HEK293 (cell line): ENCODE measurements at regions not wholly inside any gene's neighbourhood (a gene's known extent, or its start where the extent isn't known, plus 50 kb on each side); places are given as distances from the start of the nearest gene placed in this dataset.
A peak's percentile ranks its signal among the peaks of the same experiment; 100 is the strongest.

Source experiments
- CTCF ChIA-PET: fragments of 350-600 bp; formaldehyde crosslinking; extraction: SDS; loops from one replicate; lab custom pipeline; 2021; ENCODE audit warnings: antibody characterized with exemption; lab: Yijun Ruan, JAX
- POLR2A ChIA-PET: fragments of 300-600 bp; formaldehyde crosslinking; extraction: SDS; loops from one replicate; lab custom pipeline; 2020; ENCODE audit warnings: antibody characterized with exemption, inconsistent platforms; lab: Yijun Ruan, JAX
- H3K27ac ChIP-seq: fragments of 200-500 bp; sonication (Bioruptor generic); 2 replicates; pipeline ENCODE4 v1.5.1; 2014; ENCODE audit warnings: low read depth, low read length, control low read depth, inconsistent platforms; ENCODE audit errors: extremely low read depth
- H3K36me3 ChIP-seq, 2 experiments: fragments of 200-500 bp in 1 of 2; sonication (Bioruptor generic) in 1 of 2; 1 replicate in 1 of 2; 2 replicates in 1 of 2; pipeline ENCODE4 v1.5.1; 2014 to 2017; ENCODE audit warnings: inconsistent platforms in 2 of 2, low read length in 2 of 2; ENCODE audit not compliant: control insufficient read depth in 2 of 2, insufficient read depth in 1 of 2
- H3K4me1 ChIP-seq: fragments of 200-500 bp; sonication (Bioruptor generic); 2 replicates; pipeline ENCODE4 v1.5.1; 2014; ENCODE audit warnings: mild to moderate bottlenecking, low read length, inconsistent platforms; ENCODE audit not compliant: control insufficient read depth, insufficient read depth
- H3K4me3 ChIP-seq: 2 replicates; pipeline ENCODE4 v1.5.1; 2011; ENCODE audit warnings: low read depth, mild to moderate bottlenecking, control low read depth, low read length, moderate library complexity
- H3K9me3 ChIP-seq: fragments of 200-500 bp; sonication (Bioruptor generic); 2 replicates; pipeline ENCODE4 v1.5.1; 2014; ENCODE audit warnings: low read depth, low read length, inconsistent platforms; ENCODE audit not compliant: control insufficient read depth, insufficient read depth
- GLI2 ChIP-seq: fragments of 450-650 bp; formaldehyde crosslinking; IDR thresholded peaks from 2 replicates; pipeline ENCODE4; 2017; ENCODE audit warnings: missing biosample characterization, missing genetic modification characterization, low read depth, borderline replicate concordance
- MYNN ChIP-seq: fragments of 450-650 bp; formaldehyde crosslinking; IDR thresholded peaks from 2 replicates; pipeline ENCODE4 v1.5.1; 2016; ENCODE audit warnings: missing biosample characterization, missing genetic modification characterization, borderline replicate concordance
- SCRT1 ChIP-seq: fragments of 450-650 bp; formaldehyde crosslinking; IDR thresholded peaks from 2 replicates; pipeline ENCODE4 v1.5.1; 2016; ENCODE audit warnings: missing biosample characterization, missing genetic modification characterization, borderline replicate concordance
- WT1 ChIP-seq: fragments of 450-650 bp; formaldehyde crosslinking; IDR thresholded peaks from 2 replicates; pipeline ENCODE4 v1.5.1; 2016; ENCODE audit warnings: missing biosample characterization, missing genetic modification characterization
- ZBTB21 ChIP-seq: fragments of 450-650 bp; formaldehyde crosslinking; IDR thresholded peaks from 2 replicates; pipeline ENCODE4 v1.5.1; 2017; ENCODE audit warnings: missing biosample characterization, missing genetic modification characterization
- ZIC2 ChIP-seq: fragments of 450-650 bp; formaldehyde crosslinking; IDR thresholded peaks from 2 replicates; pipeline ENCODE4 v1.5.1; 2016; ENCODE audit warnings: missing biosample characterization, missing genetic modification characterization
- ZNF10 ChIP-seq: fragments of 450-650 bp; formaldehyde crosslinking; IDR thresholded peaks from 2 replicates; pipeline ENCODE4 v1.5.1; 2017; ENCODE audit warnings: missing biosample characterization, missing genetic modification characterization
- ZNF138 ChIP-seq: fragments of 450-650 bp; formaldehyde crosslinking; IDR thresholded peaks from 2 replicates; pipeline ENCODE4 v1.5.1; 2016; ENCODE audit warnings: missing biosample characterization, missing genetic modification characterization, borderline replicate concordance
- ZNF184 ChIP-seq: fragments of 450-650 bp; IDR thresholded peaks from 2 replicates; pipeline ENCODE4 v1.5.1; 2018; ENCODE audit warnings: missing biosample characterization, mild to moderate bottlenecking, missing genetic modification characterization
- ZNF398 ChIP-seq: fragments of 450-650 bp; formaldehyde crosslinking; IDR thresholded peaks from 2 replicates; pipeline ENCODE4 v1.5.1; 2017; ENCODE audit warnings: missing biosample characterization, missing genetic modification characterization
- ZNF629 ChIP-seq: fragments of 450-650 bp; formaldehyde crosslinking; IDR thresholded peaks from 2 replicates; pipeline ENCODE4 v1.5.1; 2017; ENCODE audit warnings: missing biosample characterization, missing genetic modification characterization
- ZNF654 ChIP-seq: fragments of 450-650 bp; formaldehyde crosslinking; IDR thresholded peaks from 2 replicates; pipeline ENCODE4 v1.5.1; 2016; ENCODE audit warnings: low read depth, missing biosample characterization, missing genetic modification characterization
- ZNF777 ChIP-seq: fragments of 450-650 bp; formaldehyde crosslinking; IDR thresholded peaks from 2 replicates; pipeline ENCODE4 v1.5.1; 2017; ENCODE audit warnings: missing biosample characterization, missing genetic modification characterization, borderline replicate concordance
- TF ChIP-seq, protein P1 (sequence below): fragments of 450-650 bp; formaldehyde crosslinking; IDR thresholded peaks from 2 replicates; pipeline ENCODE4 v1.5.1; 2016; ENCODE audit warnings: missing biosample characterization, missing genetic modification characterization
- TF ChIP-seq, protein P2 (sequence below): fragments of 450-650 bp; formaldehyde crosslinking; IDR thresholded peaks from 2 replicates; pipeline ENCODE4 v1.5.1; 2016; ENCODE audit warnings: missing biosample characterization, missing genetic modification characterization, low read depth
- TF ChIP-seq, protein P3 (sequence below): fragments of 450-650 bp; formaldehyde crosslinking; IDR thresholded peaks from 2 replicates; pipeline ENCODE4 v1.5.1; 2017; ENCODE audit warnings: missing biosample characterization, missing genetic modification characterization
- TF ChIP-seq, protein P4 (sequence below): fragments of 450-650 bp; formaldehyde crosslinking; conservative IDR thresholded peaks from 2 replicates; pipeline ENCODE4 v1.5.1; 2016; ENCODE audit warnings: low read depth, missing biosample characterization, missing genetic modification characterization

DNA sequence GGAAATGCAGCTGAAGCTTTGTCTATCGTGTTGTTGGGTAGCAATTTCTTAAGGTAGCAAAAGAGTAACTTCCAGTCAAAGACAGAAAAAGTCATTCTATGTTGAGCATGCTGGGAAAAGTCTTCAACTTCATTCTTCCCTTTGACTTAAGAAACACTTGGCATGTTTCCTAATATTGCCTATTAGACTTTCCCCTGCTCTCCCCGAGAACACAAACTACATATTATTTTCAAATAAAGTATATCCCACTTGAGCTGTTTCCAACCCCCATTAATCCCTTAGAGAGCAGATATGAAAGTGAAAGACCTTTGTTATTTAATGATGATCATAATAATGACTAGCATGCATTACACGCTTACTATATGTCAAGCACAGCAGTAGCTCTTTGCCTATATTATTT lies 136.0 kb upstream of the SPOPL start (continued):
- TF ChIP-seq GLI2 (no peak), ZNF398 (tag by site-specific recombination) (no peak), ZNF777 (no peak), ZBTB21 (tag by site-specific recombination) (no peak), ZIC2 (tag by site-specific recombination) (no peak), ZNF138 (no peak), MYNN (tag by site-specific recombination) (no peak)

DNA sequence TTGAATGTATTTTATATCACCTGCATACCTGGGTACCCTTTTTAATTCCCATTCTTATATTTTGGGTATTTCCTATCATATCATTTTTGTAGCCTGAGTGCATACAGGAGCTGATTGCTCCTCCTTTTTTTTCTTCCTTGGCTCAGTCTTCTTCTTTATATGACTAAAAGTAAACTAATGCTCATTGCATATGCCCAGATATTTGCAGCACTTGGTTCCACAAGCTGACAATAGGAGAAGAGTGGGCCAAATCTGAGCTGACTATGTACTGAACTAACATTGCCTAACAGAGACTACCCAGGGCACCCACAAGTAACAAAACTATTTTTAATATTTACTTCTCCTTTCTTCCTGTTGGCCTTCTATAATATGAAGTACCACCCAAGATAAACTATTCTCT lies 131.7 kb upstream of the SPOPL start:
- no peaks in the 10 kb centered on the region for H3K36me3 ChIP-seq
- ChIA-PET POLR2A (no interaction called here), CTCF (interaction anchor here (0.7 to 1.0 kb wide), 2 partner anchors 16 to 457 kb away, joined by 3 read pairs; no protein-coding TSS in a partner anchor)
- no peaks in the 10 kb centered on the region for H3K9me3 ChIP-seq
- TF ChIP-seq ZNF184 (tag by site-specific recombination) (no peak), ZNF629 (tag by site-specific recombination) (no peak)
- TF ChIP-seq, protein P1, sequence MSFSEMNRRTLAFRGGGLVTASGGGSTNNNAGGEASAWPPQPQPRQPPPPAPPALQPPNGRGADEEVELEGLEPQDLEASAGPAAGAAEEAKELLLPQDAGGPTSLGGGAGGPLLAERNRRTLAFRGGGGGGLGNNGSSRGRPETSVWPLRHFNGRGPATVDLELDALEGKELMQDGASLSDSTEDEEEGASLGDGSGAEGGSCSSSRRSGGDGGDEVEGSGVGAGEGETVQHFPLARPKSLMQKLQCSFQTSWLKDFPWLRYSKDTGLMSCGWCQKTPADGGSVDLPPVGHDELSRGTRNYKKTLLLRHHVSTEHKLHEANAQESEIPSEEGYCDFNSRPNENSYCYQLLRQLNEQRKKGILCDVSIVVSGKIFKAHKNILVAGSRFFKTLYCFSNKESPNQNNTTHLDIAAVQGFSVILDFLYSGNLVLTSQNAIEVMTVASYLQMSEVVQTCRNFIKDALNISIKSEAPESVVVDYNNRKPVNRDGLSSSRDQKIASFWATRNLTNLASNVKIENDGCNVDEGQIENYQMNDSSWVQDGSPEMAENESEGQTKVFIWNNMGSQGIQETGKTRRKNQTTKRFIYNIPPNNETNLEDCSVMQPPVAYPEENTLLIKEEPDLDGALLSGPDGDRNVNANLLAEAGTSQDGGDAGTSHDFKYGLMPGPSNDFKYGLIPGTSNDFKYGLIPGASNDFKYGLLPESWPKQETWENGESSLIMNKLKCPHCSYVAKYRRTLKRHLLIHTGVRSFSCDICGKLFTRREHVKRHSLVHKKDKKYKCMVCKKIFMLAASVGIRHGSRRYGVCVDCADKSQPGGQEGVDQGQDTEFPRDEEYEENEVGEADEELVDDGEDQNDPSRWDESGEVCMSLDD (tag by site-specific recombination): no peak
- TF ChIP-seq, protein P2, sequence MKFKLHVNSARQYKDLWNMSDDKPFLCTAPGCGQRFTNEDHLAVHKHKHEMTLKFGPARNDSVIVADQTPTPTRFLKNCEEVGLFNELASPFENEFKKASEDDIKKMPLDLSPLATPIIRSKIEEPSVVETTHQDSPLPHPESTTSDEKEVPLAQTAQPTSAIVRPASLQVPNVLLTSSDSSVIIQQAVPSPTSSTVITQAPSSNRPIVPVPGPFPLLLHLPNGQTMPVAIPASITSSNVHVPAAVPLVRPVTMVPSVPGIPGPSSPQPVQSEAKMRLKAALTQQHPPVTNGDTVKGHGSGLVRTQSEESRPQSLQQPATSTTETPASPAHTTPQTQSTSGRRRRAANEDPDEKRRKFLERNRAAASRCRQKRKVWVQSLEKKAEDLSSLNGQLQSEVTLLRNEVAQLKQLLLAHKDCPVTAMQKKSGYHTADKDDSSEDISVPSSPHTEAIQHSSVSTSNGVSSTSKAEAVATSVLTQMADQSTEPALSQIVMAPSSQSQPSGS (tag by site-specific recombination): no peak
- H3K27ac ChIP-seq: no peak overlapping the region
- no peaks in the 10 kb centered on the region for H3K4me1 ChIP-seq
- no peak overlapping the region for H3K4me3 ChIP-seq

- POLR2A ChIA-PET: no interaction called here
- Histone ChIP-seq H3K9me3 (no peaks in the 10 kb centered on the region), H3K4me1 (no peaks in the 10 kb centered on the region), H3K4me3 (no peak overlapping the region), H3K27ac (no peak overlapping the region), H3K36me3 (no peaks in the 10 kb centered on the region)
- CTCF ChIA-PET: interaction anchor here (0.5 to 2.6 kb wide), 24 partner anchors 8 to 1374 kb away, joined by 3 to 12 read pairs (median 4); no protein-coding TSS in a partner anchor
- TF ChIP-seq, protein P3, sequence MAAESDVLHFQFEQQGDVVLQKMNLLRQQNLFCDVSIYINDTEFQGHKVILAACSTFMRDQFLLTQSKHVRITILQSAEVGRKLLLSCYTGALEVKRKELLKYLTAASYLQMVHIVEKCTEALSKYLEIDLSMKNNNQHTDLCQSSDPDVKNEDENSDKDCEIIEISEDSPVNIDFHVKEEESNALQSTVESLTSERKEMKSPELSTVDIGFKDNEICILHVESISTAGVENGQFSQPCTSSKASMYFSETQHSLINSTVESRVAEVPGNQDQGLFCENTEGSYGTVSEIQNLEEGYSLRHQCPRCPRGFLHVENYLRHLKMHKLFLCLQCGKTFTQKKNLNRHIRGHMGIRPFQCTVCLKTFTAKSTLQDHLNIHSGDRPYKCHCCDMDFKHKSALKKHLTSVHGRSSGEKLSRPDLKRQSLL (tag by site-specific recombination): no peak
- peak; percentile 51 for TF ChIP-seq ZNF654
- no peak for TF ChIP-seq ZNF10 (tag by site-specific recombination)
- no peak for TF ChIP-seq SCRT1 (tag by site-specific recombination)
- TF ChIP-seq ZNF138: no peak
- TF ChIP-seq, protein P4, sequence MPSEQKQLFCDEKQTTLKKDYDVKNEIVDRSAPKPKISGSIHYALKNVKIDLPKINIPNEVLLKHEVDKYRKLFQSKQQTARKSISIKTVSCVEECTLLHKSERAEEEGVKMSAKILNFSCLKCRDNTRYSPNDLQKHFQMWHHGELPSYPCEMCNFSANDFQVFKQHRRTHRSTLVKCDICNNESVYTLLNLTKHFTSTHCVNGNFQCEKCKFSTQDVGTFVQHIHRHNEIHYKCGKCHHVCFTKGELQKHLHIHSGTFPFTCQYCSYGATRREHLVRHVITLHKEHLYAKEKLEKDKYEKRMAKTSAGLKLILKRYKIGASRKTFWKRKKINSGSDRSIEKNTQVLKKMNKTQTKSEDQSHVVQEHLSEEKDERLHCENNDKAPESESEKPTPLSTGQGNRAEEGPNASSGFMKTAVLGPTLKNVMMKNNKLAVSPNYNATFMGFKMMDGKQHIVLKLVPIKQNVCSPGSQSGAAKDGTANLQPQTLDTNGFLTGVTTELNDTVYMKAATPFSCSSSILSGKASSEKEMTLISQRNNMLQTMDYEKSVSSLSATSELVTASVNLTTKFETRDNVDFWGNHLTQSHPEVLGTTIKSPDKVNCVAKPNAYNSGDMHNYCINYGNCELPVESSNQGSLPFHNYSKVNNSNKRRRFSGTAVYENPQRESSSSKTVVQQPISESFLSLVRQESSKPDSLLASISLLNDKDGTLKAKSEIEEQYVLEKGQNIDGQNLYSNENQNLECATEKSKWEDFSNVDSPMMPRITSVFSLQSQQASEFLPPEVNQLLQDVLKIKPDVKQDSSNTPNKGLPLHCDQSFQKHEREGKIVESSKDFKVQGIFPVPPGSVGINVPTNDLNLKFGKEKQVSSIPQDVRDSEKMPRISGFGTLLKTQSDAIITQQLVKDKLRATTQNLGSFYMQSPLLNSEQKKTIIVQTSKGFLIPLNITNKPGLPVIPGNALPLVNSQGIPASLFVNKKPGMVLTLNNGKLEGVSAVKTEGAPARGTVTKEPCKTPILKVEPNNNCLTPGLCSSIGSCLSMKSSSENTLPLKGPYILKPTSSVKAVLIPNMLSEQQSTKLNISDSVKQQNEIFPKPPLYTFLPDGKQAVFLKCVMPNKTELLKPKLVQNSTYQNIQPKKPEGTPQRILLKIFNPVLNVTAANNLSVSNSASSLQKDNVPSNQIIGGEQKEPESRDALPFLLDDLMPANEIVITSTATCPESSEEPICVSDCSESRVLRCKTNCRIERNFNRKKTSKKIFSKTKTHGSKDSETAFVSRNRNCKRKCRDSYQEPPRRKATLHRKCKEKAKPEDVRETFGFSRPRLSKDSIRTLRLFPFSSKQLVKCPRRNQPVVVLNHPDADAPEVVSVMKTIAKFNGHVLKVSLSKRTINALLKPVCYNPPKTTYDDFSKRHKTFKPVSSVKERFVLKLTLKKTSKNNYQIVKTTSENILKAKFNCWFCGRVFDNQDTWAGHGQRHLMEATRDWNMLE: no peak
- no peak for TF ChIP-seq WT1 (tag by site-specific recombination)
These were observed 127.6 kb upstream of the SPOPL start for GRCh38 chr2:138373993-138374408.
